HG02970 (cell line): ENCODE measurements at regions not wholly inside any gene's neighbourhood (a gene's known extent, or its start where the extent isn't known, plus 50 kb on each side); places are given as distances from the start of the nearest gene placed in this dataset.
A peak's percentile ranks its signal among the peaks of the same experiment; 100 is the strongest.
"Not testable (repeated sequence)": the region's sequence is repeated elsewhere in the genome, so short reads cannot be mapped to it uniquely, and the experiment has no call there.

Source experiments
- ATAC-seq: cut with Tn5 transposase; IDR thresholded peaks from one replicate; pipeline ENCODE4 v1.9.1; 2021; ENCODE audit warnings: mild to moderate bottlenecking, moderate library complexity, moderate number of reproducible peaks; ENCODE audit not compliant: unreplicated experiment, low FRiP score

- peak; percentile 77 for ATAC-seq
These were observed 1548.6 kb downstream of the EFNA5 start for GRCh38 chr5:106121972-106122605.

- no peak for ATAC-seq
These were observed 1554.1 kb downstream of the EFNA5 start for GRCh38 chr5:106116682-106117081.

GRCh38 chr5:106113922-106114321 is 1556.8 kb downstream of the EFNA5 start:
- ATAC-seq = no peak

DNA sequence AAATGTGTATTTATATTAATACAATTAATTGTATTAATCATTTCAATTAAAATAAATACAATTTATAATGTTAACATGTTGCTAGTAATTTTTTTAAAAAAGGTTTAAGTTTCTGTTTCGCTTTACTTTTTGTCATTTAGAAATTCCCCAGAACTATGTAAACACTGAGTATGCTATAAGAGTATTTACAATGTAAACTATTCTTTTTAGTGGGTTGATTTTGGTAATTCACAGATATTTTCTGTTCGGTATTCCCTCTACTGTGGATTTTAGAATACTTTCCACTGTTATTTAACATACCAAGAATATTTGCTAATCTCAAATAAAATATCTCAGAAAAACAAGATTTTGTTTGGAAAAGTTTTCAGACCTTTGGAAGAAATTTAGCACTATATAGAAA is 1564.4 kb downstream of the EFNA5 start:
- no peak for ATAC-seq

GRCh38 chr5:106097340-106097739 is 1573.4 kb downstream of the EFNA5 start:
- no peak for ATAC-seq

DNA sequence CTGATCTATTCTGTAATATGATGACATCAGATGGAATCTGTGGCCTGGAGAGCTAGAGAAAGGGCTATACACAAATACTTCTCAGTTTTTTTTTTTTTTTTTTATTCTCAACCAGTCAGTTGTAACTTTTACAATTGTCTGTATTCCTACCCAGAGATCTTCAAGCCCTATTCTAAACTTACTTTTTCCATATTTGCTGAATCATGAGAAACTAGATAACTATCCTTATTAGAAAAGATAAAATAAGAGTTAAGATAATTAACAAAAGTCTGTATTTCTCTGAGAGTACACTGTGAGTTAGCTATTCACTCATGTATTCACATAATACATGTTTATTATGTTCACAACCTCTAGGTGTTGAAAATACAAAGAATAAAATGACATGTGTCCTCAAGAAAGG is 1575.9 kb downstream of the EFNA5 start:
- no peak for ATAC-seq

DNA sequence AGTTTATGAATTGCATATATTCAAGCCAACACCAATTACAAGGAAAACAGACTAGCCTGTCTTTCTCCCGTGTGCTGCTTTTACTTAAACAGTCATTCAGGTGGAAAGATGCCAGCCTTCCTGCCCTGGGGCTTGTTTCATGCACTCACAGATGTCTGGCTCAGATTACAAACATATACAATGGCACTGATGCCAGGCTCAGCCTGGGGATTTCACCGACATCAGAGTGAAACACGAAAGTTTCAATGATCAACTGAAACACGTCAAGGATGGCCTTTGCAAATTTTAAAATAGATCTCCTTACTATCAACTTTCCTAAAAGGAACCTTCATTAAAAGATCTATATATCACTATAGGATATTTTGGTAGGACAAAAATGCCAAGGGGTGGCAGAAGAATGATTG is 1576.5 kb downstream of the EFNA5 start:
- no peak for ATAC-seq

DNA sequence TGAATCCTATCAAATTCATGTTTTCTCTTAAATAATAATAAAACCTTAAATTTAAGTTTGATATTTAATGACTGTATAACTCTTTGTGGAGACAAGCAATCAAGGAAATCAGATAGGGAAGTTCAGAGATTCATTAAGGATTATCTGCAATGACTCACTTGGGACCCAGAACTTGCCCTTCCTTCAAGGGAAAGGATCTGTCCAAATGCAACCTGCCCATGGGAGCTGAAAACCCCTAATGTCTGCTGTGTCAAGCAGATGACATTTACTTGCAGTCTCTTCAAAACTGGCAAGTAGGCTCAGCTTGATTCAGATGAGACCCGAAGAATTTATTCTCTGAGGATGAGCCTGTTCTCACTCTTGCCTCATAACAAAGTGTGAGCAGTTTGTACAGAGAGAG is 1577.6 kb downstream of the EFNA5 start:
- no peak for ATAC-seq

DNA sequence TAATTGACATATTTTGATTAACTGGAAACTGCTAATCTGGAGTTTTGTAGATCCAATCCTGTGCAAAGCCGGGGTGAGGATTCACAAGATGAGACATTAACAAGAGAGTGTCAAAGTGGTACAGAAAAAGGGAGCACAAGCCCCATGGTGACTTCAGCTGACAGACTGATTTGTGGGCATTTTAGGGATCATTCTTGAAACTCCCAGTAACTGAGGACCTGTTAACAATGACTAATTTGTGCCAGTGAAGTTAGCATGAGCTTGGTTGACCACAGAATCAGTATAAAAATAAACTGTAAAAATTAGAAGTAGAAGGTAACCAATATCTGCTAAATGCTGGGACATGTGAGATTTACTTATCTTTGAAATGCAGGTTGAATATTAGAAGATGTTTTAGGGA is 1578.3 kb downstream of the EFNA5 start:
- ATAC-seq = no peak

DNA sequence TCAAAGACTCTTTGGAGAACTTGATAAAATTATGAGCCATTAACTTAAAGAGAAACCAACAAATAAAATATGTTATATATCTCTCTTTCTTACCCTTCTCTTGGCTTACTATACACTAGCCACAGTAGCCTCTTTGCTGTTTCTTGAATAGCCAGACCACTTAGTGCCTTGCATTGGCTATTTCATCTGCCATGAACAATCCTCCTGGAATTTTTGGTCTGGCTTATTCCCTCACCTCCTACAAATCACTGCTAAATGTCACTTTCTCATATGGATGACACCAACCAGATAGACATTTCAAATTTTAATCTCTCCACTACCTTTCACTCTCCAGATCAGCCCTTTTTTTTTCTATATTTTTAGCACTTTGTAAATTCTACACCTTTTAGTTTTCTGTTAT is 1581.7 kb downstream of the EFNA5 start:
- ATAC-seq = no peak

- no peak for ATAC-seq
These were observed 1582.3 kb downstream of the EFNA5 start for GRCh38 chr5:106088462-106088861.

DNA sequence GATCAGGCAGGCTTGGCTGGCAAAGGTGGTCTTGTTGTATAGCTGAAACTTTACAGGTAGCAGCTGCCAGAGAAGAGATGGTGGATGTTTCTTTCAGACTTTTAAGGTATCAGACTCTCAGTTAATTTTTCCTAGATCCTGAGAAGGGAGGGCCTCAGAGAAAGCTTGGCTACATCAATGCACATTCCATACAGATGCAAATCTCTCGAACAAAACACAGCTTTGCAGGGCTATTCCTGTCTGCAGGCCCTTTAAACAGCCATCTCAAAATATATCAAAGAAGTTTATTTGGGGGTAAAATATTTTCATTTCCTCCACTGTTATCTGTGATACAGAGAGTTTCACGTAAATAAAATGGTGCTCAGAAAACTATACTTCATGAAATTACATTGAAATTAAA is 1584.4 kb downstream of the EFNA5 start:
- ATAC-seq = no peak

GRCh38 chr5:106085556-106085955 is 1585.2 kb downstream of the EFNA5 start:
- no peak for ATAC-seq

DNA sequence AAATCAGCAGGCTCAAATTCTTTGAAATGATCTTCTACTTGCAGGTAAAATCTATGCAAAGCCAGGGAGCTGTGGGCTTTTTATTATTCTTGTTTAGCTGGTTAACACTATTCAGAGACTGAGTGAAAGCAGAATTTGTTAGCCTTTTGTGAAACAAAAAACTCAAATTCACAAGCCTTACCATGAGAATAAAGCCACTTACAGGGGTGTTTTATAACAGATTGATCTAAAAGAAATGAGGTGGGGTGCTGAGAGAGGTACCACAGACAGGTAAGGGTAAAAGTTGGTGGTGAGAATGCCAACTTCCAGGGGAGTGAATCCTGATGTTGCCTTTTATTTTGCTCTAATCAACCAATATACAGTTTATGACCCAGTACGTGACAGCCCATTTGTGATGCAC is 1585.6 kb downstream of the EFNA5 start:
- no peak for ATAC-seq

DNA sequence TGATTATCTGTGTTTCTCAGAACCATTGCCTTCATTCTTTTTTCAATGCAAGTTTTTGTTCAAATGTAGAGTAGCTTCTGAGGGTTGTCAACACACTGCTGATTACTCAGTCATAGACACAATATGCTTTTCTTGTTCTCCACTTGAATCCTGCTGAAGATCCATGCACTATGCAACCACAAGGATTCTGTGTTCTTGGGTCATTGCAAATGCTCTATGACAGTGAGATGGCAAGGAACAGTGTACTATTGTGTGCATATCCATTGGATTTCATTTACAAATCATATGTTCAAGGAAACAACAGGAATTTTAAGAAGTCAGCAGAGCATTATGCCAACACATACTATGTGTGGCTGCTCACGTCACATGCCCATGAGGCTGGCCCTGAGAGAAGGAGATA is 1590.2 kb downstream of the EFNA5 start:
- no peak for ATAC-seq

- no peak for ATAC-seq
These were observed 1594.1 kb downstream of the EFNA5 start for GRCh38 chr5:106076655-106077054.

GRCh38 chr5:106072208-106072607 is 1598.5 kb downstream of the EFNA5 start:
- no peak for ATAC-seq

GRCh38 chr5:106047341-106047740 is 1623.4 kb downstream of the EFNA5 start:
- no peak for ATAC-seq

GRCh38 chr5:106032069-106032468 is 1638.7 kb downstream of the EFNA5 start:
- not testable (repeated sequence) for ATAC-seq

DNA sequence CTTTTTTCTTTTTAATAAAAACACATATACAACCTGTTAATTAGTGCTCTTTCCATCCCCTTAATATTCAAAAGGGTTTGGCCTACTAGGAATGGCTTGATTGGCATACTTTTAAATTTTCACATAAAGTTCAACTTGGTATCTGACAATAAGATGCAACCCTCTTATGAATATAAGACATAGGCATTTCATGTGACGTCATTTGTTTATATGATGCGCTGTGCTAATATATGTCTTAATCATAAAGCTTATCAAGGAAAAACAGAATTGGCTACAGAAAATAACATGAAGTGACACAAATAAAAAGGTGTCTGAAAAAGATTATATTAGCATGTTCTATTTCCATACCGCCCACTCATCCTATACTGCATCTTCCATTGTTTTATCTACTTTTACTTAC is 1642.4 kb downstream of the EFNA5 start:
- ATAC-seq = no peak

DNA sequence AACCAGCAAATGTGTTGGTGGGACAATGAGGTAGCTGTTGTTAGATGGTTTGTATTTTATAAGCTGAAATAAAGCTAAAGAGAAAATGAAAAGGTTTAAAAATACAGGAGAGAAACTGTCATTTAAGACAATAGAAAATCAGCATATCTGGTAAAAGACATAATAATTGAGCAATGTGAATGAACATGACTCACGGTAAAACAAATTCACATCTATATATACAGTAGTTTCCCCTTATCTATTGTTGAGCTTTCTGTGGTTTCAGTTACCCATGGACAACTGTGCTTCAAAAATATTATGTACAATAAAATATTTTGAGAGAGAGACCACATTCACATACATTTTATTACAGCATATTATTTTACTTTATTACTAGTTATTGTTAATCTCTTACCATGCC is 1649.8 kb downstream of the EFNA5 start:
- no peak for ATAC-seq

DNA sequence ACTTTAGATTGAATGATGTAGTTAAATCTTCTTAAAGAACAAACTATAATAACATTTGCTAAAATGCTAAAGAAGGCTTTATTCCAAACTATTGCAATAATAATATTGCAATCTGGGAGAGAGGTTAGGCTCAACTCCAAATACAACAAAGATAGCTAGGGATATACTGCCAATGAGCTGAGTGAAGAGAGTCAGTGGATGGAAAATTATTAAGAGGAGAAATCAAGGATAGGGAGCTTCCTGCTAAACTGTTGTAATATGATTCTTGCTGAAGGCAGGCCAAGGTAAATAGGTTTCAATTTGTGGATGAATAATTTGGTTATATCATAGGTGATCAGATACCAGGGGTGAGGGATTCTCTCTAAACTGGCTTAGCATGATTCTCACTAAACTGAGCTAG is 1651.5 kb downstream of the EFNA5 start:
- no peak for ATAC-seq

DNA sequence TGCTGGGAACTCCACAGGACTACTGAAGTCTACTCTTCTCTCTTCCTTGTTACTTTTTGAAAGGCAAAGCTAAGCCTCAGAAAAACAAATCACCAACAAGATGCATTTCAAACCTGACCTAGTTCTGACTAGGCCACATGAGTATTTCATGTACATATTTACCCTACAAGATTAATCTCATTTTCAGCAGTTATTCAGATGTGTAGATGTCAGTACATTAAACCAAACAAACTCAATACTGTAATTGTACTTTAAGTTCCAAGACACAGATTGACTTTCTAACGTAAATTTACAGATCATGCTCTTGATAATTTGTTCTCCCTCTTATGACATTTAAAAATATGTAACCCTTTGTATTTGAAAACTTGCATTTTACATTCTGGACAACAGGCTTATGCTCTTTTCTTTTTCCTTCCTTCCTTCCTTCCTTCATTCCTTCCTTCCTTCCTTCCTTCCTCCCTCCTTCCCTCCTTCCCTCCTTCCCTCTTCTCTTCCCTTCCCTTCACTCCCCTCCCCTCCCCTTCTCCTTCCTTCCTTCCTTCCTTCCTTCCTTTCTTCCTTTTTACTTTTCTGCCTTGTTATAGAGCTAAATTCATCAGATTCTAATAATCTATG is 1653.4 kb downstream of the EFNA5 start:
- no peak for ATAC-seq
